Activated CD4-positive, alpha-beta T cell treated with anti-CD3 and anti-CD28 coated beads for 36 hours (primary cell): ENCODE measurements at regions not wholly inside any gene's neighbourhood (a gene's known extent, or its start where the extent isn't known, plus 50 kb on each side); places are given as distances from the start of the nearest gene placed in this dataset.

Source experiments
- ATAC-seq: fragments of 200-7000 bp; cut with Tn5 transposase; one replicate; pipeline ENCODE4 v1.10.0; 2021; ENCODE audit warnings: mild to moderate bottlenecking, moderate library complexity
- CTCF ChIA-PET: fragments of 350-600 bp; sonication (Branson Sonifier 250); formaldehyde crosslinking; loops from one replicate; lab custom pipeline; 2021; ENCODE audit warnings: antibody characterized with exemption; lab: Charles Lee
- POLR2A ChIA-PET: fragments of 350-600 bp; sonication (Branson Sonifier 250); formaldehyde crosslinking; loops from one replicate; lab custom pipeline; 2021; ENCODE audit warnings: antibody characterized with exemption, inconsistent platforms; lab: Charles Lee
- DNase-seq: peaks from one replicate; pipeline ENCODE4 v3.0.0-alpha.2; 2020
- H3K27ac Mint-ChIP-seq: one replicate; pipeline ENCODE4 v1.8.0; 2021; ENCODE audit warnings: mixed read lengths
- H3K27me3 Mint-ChIP-seq: one replicate; pipeline ENCODE4 v1.8.0; 2021; ENCODE audit warnings: mixed read lengths
- H3K36me3 Mint-ChIP-seq: one replicate; pipeline ENCODE4 v1.8.0; 2021; ENCODE audit warnings: low read depth, mixed read lengths
- H3K4me1 Mint-ChIP-seq: one replicate; pipeline ENCODE4 v1.8.0; 2021; ENCODE audit warnings: mixed read lengths
- H3K4me3 Mint-ChIP-seq: one replicate; pipeline ENCODE4 v1.8.0; 2021; ENCODE audit warnings: mild to moderate bottlenecking, moderate library complexity, mixed read lengths
- H3K9me3 Mint-ChIP-seq: one replicate; pipeline ENCODE4 v1.8.0; 2021; ENCODE audit warnings: low read depth, mixed read lengths
- intact Hi-C, 2 experiments: fragments of 100-400 bp; cut with DNase I in 1 of 2; cut with micrococcal nuclease in 1 of 2; formaldehyde crosslinking; loops; one replicate each; pipeline versions ENCODE4 v1.14.2 to v1.15.1; 2022 to 2024; cut with DNase I, micrococcal nuclease

DNA sequence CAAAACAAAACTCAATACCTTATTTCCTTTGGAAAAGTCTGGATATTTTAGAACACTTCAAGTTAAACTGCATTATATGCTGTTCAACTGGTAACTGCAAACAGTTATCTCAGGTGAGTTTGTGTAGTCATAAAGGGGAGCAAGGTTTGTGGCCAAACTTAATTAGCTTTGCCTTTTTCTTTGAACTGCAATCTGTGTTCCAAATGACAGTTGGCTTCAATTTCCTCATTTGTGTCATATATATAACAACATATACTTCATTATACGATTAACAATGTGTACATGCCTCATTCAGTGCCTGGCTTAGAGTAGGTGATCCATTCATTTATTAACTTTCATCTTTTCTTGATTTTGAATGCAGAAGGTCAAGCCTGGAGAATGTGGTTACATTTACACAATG, 55.8 kb downstream of the KCNE4 start:
- Mint-ChIP-seq H3K9me3 (no peaks in the 10 kb centered on the region), H3K4me3 (no peak overlapping the region), H3K27ac (no peak overlapping the region), H3K36me3 (no peaks in the 10 kb centered on the region), H3K27me3 (peaks cover 2% of the 10 kb centered on the region), H3K4me1 (no peaks in the 10 kb centered on the region)
- ChIA-PET CTCF (no interaction called here), POLR2A (no interaction called here)
- intact Hi-C loops, result no loop called here
- ATAC-seq (no peak), DNase-seq (no peak)

DNA sequence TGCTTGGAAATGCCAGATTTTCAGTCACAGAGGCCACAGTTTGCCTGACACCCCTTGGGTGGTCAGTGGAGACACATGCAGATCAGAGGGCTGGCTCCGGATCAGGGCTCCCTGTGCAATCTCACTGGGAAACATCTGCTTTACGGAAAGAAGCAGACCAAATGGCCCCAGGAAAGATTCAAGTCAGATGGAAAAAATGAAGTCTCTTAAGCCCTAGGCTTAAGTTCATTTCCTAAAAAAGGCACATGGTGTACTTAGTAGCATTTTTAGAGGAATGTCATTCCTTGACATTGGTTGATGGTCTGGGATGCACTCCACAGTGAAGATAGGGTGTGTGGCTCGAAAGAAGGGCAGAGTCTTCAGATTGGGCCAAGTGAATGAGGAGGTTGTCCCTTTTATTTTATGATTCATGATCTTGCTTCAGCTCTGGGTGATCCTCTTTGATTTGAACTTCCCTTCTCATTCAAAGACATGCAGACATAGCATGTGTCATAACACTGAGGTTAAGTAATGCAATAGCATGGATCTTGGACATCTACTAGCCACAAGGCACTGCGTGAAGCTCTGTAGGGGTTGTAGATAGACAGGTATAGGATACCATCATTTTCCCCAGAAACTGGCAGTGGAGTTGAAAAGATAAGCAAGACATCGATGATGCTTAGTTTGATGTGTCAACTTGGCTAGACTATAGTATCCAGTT, 56.5 kb downstream of the KCNE4 start:
- POLR2A ChIA-PET, result no interaction called here
- intact Hi-C loops, result no loop called here
- Mint-ChIP-seq H3K4me1 (no peaks in the 10 kb centered on the region), H3K27ac (no peak overlapping the region), H3K36me3 (no peaks in the 10 kb centered on the region), H3K27me3 (peaks cover 2% of the 10 kb centered on the region), H3K4me3 (no peak overlapping the region), H3K9me3 (no peaks in the 10 kb centered on the region)
- ATAC-seq (no peak), DNase-seq (no peak)
- CTCF ChIA-PET, result no interaction called here

DNA sequence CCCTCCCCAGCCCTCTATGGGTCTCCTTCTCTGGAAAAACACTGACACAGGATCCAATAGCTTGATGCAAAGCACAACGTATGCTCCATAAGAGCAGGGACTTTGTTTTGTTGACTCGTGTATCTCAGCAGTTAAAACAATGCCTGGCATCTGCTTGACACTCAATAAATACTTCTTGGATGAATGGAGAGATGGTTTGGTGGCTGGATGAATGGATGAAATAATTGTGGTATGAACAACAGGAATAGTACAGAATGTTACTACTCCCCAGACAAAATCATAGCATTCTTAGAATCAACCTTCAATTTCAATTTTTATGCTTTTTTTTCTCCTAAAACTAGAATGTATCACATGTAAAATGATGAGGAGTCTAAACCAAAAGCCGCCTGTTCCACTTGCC, 57.4 kb downstream of the KCNE4 start:
- intact Hi-C loops, result no loop called here
- ChIA-PET CTCF (no interaction called here), POLR2A (no interaction called here)

DNA sequence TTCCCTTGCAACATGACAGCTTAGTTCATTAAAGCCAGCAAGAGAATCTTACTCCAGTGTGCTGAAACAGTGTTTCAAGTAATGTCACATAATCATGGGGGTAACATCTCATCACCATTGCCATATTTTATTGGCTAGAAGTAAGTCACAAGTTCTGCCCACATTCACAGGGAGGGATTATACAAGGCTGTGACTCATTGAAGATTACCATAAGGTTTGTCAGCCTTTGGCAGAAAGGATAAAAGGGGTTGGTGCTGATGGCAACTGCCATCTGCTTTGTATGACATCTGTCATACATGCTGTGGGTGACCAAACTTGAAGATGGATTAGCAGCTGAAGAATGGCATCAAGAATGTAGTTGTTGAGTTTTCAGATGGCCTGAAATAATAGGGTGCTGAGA, 61.2 kb downstream of the KCNE4 start:
- Mint-ChIP-seq H3K4me3 (no peak overlapping the region), H3K27ac (no peak overlapping the region), H3K9me3 (no peaks in the 10 kb centered on the region), H3K4me1 (no peaks in the 10 kb centered on the region), H3K36me3 (no peaks in the 10 kb centered on the region), H3K27me3 (peaks cover 2% of the 10 kb centered on the region)
- POLR2A ChIA-PET, result no interaction called here
- no peak for DNase-seq
- ATAC-seq, result no peak
- intact Hi-C loops, result no loop called here
- CTCF ChIA-PET, result no interaction called here

More for the DNA sequence above, 57.4 kb downstream of the KCNE4 start:
- Mint-ChIP-seq H3K4me1 (no peaks in the 10 kb centered on the region), H3K4me3 (no peak overlapping the region), H3K27ac (no peak overlapping the region), H3K9me3 (no peaks in the 10 kb centered on the region), H3K36me3 (no peaks in the 10 kb centered on the region), H3K27me3 (peaks cover 2% of the 10 kb centered on the region)
- ATAC-seq (no peak), DNase-seq (no peak)

DNA sequence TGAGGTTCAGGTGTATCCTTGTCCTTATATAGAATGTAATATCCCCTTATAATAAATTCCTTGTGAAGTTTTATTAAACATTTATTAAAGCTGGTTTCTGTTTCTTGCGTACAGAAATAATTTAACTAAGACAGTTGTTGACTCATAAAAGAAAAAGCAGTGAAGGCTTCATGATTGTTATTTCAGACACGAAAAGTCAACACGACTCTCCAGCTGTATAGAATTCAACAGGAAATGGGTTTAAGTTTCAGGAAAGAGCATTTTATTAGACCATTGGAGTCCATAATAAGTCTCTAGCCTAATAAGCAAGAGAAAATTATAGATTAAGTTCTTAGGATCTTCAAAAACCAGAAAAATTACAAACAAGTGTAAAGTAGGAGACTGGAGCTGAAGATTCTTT, 62.2 kb downstream of the KCNE4 start:
- ChIA-PET POLR2A (no interaction called here), CTCF (no interaction called here)
- H3K27ac Mint-ChIP-seq, result no peak overlapping the region
- intact Hi-C loops, result no loop called here
- H3K27me3 Mint-ChIP-seq, result peaks cover 2% of the 10 kb centered on the region
- H3K36me3 Mint-ChIP-seq, result no peaks in the 10 kb centered on the region
- H3K4me1 Mint-ChIP-seq, result no peaks in the 10 kb centered on the region
- no peaks in the 10 kb centered on the region for H3K9me3 Mint-ChIP-seq
- ATAC-seq (no peak), DNase-seq (no peak)
- no peak overlapping the region for H3K4me3 Mint-ChIP-seq

- intact Hi-C loops, result no loop called here
- Mint-ChIP-seq H3K4me3 (no peak overlapping the region), H3K36me3 (no peaks in the 10 kb centered on the region), H3K4me1 (no peaks in the 10 kb centered on the region), H3K27me3 (no peaks in the 10 kb centered on the region), H3K9me3 (no peaks in the 10 kb centered on the region), H3K27ac (no peak overlapping the region)
- ChIA-PET POLR2A (no interaction called here), CTCF (no interaction called here)
- DNase-seq, result no peak
- no peak for ATAC-seq
Measured at GRCh38 chr2:223114917-223115316, 62.9 kb downstream of the KCNE4 start.

GRCh38 chr2:223117533-223117932, 65.5 kb downstream of the KCNE4 start:
- Mint-ChIP-seq H3K27ac (no peak overlapping the region), H3K4me3 (no peak overlapping the region), H3K27me3 (no peaks in the 10 kb centered on the region), H3K9me3 (no peaks in the 10 kb centered on the region), H3K4me1 (no peaks in the 10 kb centered on the region), H3K36me3 (no peaks in the 10 kb centered on the region)
- ChIA-PET CTCF (no interaction called here), POLR2A (no interaction called here)
- intact Hi-C loops, result no loop called here
- no peak for DNase-seq
- ATAC-seq, result no peak

- POLR2A ChIA-PET, result no interaction called here
- H3K9me3 Mint-ChIP-seq, result no peaks in the 10 kb centered on the region
Measured at GRCh38 chr2:223121283-223121682, 69.3 kb downstream of the KCNE4 start.

DNA sequence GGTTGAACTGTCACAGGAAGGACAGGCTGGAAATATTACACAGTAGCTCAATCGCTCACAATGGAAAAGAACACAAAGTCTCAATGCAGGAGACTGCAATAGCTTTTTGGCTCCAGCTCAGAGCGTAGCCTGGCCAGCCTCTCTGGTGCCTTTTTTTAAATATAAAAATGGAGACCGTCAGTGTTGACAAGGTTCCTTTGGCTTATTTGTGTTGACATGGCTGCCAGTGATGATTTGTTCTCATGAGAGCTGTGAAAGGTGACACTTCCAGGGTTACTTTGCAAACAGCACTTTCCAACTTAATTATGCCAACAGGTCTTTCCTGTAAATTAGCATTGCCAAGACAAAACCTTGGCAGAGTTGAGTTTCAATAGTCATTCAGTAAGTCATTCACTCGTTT, 70.8 kb downstream of the KCNE4 start:
- H3K27ac Mint-ChIP-seq, result no peak overlapping the region
- H3K27me3 Mint-ChIP-seq, result no peaks in the 10 kb centered on the region
- no peak for DNase-seq
- CTCF ChIA-PET, result no interaction called here
- H3K4me1 Mint-ChIP-seq, result no peaks in the 10 kb centered on the region
- H3K4me3 Mint-ChIP-seq, result no peak overlapping the region
- H3K36me3 Mint-ChIP-seq, result no peaks in the 10 kb centered on the region
- intact Hi-C loops, result no loop called here
- no peaks in the 10 kb centered on the region for H3K9me3 Mint-ChIP-seq
- POLR2A ChIA-PET, result no interaction called here
- ATAC-seq, result no peak

More at GRCh38 chr2:223121283-223121682, 69.3 kb downstream of the KCNE4 start:
- ATAC-seq, result no peak
- Mint-ChIP-seq H3K27ac (no peak overlapping the region), H3K27me3 (no peaks in the 10 kb centered on the region), H3K36me3 (no peaks in the 10 kb centered on the region), H3K4me3 (no peak overlapping the region), H3K4me1 (no peaks in the 10 kb centered on the region)
- CTCF ChIA-PET, result no interaction called here
- no peak for DNase-seq
- intact Hi-C loops, result no loop called here

- H3K4me3 Mint-ChIP-seq, result no peak overlapping the region
- no peaks in the 10 kb centered on the region for H3K9me3 Mint-ChIP-seq
- H3K4me1 Mint-ChIP-seq, result no peaks in the 10 kb centered on the region
- intact Hi-C loops, result no loop called here
- H3K27ac Mint-ChIP-seq, result no peak overlapping the region
- H3K27me3 Mint-ChIP-seq, result no peaks in the 10 kb centered on the region
- ChIA-PET CTCF (no interaction called here), POLR2A (no interaction called here)
- no peaks in the 10 kb centered on the region for H3K36me3 Mint-ChIP-seq
- ATAC-seq (no peak), DNase-seq (no peak)
Measured at GRCh38 chr2:223123855-223124610, 72.0 kb downstream of the KCNE4 start.

GRCh38 chr2:223141606-223142005, 89.6 kb downstream of the KCNE4 start:
- Mint-ChIP-seq H3K9me3 (no peaks in the 10 kb centered on the region), H3K4me1 (no peaks in the 10 kb centered on the region), H3K4me3 (no peak overlapping the region), H3K36me3 (no peaks in the 10 kb centered on the region), H3K27ac (no peak overlapping the region), H3K27me3 (peaks cover 1% of the 10 kb centered on the region)
- ATAC-seq (no peak), DNase-seq (no peak)
- ChIA-PET POLR2A (no interaction called here), CTCF (no interaction called here)
- intact Hi-C loops, result no loop called here

DNA sequence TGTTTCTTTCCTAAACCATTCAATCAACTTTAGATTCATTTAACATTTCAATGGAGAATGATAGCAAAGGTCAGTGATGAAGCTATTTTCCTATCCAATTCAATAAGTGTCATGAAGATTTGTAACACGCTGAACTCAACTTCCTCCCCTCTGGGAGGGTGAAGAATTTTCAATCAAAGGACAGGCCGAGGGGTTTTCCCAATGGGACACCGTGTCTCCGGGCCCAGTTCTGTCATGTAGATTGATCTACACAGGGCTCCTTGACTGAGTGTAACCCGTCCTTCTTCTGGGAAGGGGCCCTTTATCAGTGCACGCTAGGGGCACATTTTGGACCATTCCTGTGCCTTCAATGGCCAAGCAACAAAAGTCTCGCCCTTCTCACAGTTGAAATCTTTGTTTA, 90.1 kb downstream of the KCNE4 start:
- Mint-ChIP-seq H3K4me3 (no peak overlapping the region), H3K36me3 (no peaks in the 10 kb centered on the region), H3K9me3 (no peaks in the 10 kb centered on the region), H3K4me1 (no peaks in the 10 kb centered on the region), H3K27ac (no peak overlapping the region), H3K27me3 (peaks cover 1% of the 10 kb centered on the region)
- CTCF ChIA-PET, result no interaction called here
- DNase-seq (no peak), ATAC-seq (no peak)
- intact Hi-C loops, result no loop called here
- POLR2A ChIA-PET, result no interaction called here
